Lower leg skin (tissue), 4 donors: ENCODE measurements at regions not wholly inside any gene's neighbourhood (a gene's known extent, or its start where the extent isn't known, plus 50 kb on each side); places are given as distances from the start of the nearest gene placed in this dataset.

Experiments
- DNase-seq, 2 donors: peaks; one replicate each; pipeline ENCODE4 v3.0.0-alpha.2; 2019; ENCODE audit warnings: low spot score in 2 of 2
- H3K4me3 ChIP-seq: fragments of 200-600 bp; sonication (generic); 2 replicates; pipeline ENCODE4 v1.5.1; 2017; ENCODE audit warnings: mild to moderate bottlenecking, low read depth; ENCODE audit not compliant: poor library complexity, severe bottlenecking
- POLR2A ChIP-seq, 2 donors: fragments of 450-650 bp; IDR thresholded peaks; one replicate each; pipeline ENCODE4 v1.6.1; 2016 to 2017; ENCODE audit warnings: antibody characterized with exemption in 2 of 2, mild to moderate bottlenecking in 1 of 2, moderate library complexity in 1 of 2
- WGBS, 2 donors: methylation state at CpG; one replicate each; pipeline ENCODE4 v1.1.5; 2018; 5-methylcytosine and 5-hydroxymethylcytosine counted together
- intact Hi-C: fragments of 100-400 bp; cut with DNase I; formaldehyde crosslinking; loops from one replicate; pipeline ENCODE4 v1.15.0; 2023; ENCODE audit warnings: low total_unique reads
- TF ChIP-seq, protein P1 (sequence below), 3 donors: fragments of 450-650 bp; IDR thresholded peaks; one replicate each; pipeline ENCODE4 v1.5.1; 2016; ENCODE audit warnings: antibody characterized with exemption in 3 of 3, mild to moderate bottlenecking in 3 of 3, moderate library complexity in 2 of 3

DNA sequence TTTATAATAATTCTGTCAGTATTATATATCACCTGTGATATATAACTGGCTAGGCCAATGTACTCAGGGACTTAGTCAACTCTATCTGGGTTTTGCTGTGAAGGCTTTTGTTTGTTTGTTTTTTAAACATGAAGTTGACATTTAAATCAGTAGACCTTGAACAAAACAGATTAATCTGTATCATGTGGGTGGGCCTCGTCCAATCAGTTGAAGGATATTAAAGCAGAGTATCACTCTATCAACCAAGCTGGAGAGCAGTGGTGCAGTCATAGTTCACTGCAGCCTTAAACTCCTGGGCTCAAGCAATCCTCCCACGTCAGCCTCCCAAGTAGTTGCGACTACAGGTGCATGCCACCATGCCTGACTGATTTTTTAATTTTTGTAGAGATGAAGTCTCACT is 870.2 kb downstream of the TYW1 start:
- DNase-seq = no peak
- WGBS, 2 donors = 89 to 94% methylated on average over 3 of the region's 3 CpGs
- no peak for TF ChIP-seq POLR2A (IDR thresholded peaks at IDR 0.05)
- TF ChIP-seq, protein P1, sequence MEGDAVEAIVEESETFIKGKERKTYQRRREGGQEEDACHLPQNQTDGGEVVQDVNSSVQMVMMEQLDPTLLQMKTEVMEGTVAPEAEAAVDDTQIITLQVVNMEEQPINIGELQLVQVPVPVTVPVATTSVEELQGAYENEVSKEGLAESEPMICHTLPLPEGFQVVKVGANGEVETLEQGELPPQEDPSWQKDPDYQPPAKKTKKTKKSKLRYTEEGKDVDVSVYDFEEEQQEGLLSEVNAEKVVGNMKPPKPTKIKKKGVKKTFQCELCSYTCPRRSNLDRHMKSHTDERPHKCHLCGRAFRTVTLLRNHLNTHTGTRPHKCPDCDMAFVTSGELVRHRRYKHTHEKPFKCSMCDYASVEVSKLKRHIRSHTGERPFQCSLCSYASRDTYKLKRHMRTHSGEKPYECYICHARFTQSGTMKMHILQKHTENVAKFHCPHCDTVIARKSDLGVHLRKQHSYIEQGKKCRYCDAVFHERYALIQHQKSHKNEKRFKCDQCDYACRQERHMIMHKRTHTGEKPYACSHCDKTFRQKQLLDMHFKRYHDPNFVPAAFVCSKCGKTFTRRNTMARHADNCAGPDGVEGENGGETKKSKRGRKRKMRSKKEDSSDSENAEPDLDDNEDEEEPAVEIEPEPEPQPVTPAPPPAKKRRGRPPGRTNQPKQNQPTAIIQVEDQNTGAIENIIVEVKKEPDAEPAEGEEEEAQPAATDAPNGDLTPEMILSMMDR (IDR thresholded peaks at IDR 0.05) = no peak
- no peak overlapping the region for H3K4me3 ChIP-seq
- intact Hi-C loops = no loop called here

DNA sequence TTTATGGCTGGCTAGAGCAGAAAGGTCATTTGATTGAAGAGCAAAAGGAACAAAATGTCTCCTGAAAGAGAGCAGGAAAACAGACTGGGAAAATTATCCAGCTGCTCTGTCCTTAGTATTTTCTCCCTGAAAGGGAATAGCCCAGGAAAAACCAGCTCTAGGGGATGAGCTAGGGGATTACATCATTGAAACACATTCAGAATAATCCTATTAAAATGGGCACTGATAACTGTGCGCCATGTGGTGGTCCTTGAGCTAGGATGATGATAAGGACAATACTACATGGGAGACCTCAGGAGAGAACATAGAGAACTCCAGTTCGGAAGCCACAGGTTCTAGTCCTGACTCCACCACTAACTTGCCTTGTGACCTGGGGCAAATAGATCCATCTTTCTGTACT is 873.8 kb downstream of the TYW1 start:
- no peak for DNase-seq
- WGBS, 2 donors = 87 to 96% methylated on average over 2 of the region's 2 CpGs
- TF ChIP-seq, protein P1 (IDR thresholded peaks at IDR 0.05) = no peak
- no peak for TF ChIP-seq POLR2A (IDR thresholded peaks at IDR 0.05)
- intact Hi-C loops = no loop called here
- no peak overlapping the region for H3K4me3 ChIP-seq

DNA sequence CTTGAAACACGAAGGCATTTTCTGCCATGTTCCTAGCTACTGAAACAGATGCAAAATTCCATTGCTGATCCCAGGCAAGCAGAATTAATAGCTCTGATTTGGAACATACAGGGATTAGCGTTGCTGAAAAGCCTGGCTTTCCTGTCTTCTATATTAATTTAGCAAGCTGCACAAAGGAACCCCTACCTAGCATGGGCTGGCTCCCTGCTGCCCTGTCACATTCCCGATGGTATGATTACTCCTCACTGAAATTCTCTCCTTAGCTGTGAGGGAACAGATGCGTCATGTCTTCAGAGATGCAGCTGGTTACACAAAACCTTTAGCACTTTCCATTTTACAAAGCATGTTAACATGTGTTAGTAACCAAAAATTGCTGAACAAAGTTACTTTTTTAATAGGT is 878.9 kb downstream of the TYW1 start:
- TF ChIP-seq, protein P1 (IDR thresholded peaks at IDR 0.05) = no peak
- TF ChIP-seq POLR2A (IDR thresholded peaks at IDR 0.05) = no peak
- 53 to 59% methylated on average over 4 of the region's 4 CpGs for WGBS, 2 donors

DNA sequence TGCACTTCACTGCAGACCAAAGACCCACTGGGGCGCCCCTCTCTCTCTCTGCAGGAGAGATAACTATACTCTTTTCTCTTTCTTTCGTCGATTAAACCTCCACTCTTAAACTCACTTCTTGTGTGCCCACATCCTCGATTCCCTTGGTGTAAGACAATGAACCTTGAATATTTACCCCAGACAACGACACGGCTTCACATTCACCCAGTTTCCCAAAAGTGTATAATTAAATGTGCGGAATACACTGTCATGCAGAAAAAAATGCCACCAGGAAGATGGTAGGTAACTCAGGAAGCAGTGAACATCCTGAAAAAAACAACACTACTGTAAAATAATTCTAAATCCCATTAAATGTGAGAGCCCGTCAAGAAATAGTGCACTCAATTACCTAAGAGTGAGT is 882.2 kb downstream of the TYW1 start:
- H3K4me3 ChIP-seq = no peak overlapping the region
- TF ChIP-seq POLR2A (IDR thresholded peaks at IDR 0.05) = no peak
- TF ChIP-seq, protein P1 (IDR thresholded peaks at IDR 0.05) = no peak
- no peak for DNase-seq
- 81 to 91% methylated on average over 8 of the region's 8 CpGs for WGBS, 2 donors
- intact Hi-C loops = no loop called here

More for the DNA sequence above, 878.9 kb downstream of the TYW1 start:
- H3K4me3 ChIP-seq = no peak overlapping the region
- DNase-seq = no peak
- intact Hi-C loops = no loop called here

DNA sequence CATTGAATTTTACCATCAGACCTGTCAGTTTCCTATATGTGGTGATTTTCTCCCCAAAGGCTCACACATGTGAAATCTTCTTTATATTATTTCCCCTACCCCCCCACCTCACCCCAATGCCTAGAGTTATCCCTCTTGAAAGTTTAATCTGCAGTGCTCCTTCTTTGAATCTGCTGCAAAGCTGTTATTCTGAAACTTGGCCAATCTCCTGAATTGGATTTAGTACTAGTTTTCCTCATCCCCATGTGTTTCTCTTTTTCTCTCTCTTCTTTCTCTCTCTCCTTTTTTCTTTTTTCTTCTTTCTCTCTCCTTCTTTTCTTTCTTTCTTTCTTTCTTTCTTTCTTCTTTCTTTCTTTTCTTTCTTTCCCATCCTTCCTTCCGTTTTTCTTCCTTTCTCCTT is 886.2 kb downstream of the TYW1 start:
- WGBS, 2 donors = 67 to 72% methylated on average over 1 of the region's 1 CpG
- TF ChIP-seq, protein P1 (IDR thresholded peaks at IDR 0.05) = no peak
- TF ChIP-seq POLR2A (IDR thresholded peaks at IDR 0.05) = no peak
- intact Hi-C loops = no loop called here
- H3K4me3 ChIP-seq = no peak overlapping the region
- no peak for DNase-seq

DNA sequence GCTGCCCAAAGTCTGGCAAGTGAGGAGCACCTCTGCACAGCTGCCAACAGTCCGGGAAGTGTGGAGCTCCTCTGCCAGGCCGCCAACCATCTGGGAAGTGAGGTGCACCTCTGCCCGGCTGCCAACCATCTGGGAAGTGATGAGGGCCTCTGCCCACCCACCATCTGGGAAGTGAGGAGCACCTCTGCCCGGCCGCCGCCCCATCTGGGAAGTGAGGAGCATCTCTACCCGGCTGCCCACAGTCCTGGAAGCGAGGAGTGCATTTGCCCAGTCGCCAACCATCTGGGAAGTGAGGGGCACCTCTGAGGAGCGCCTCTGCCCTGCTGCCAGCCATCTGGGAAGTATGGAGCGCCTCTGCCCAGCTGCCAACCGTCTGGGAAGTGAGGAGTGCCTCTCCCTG is 893.7 kb downstream of the TYW1 start:
- no peak for DNase-seq
- whole genome bisulfite sequencing, 2 donors = 85% methylated on average over 10 of the region's 12 CpGs; no CpG with 5 or more reads in 1 of the 2 donors
- no peak for TF ChIP-seq POLR2A (IDR thresholded peaks at IDR 0.05)
- TF ChIP-seq, protein P1 (IDR thresholded peaks at IDR 0.05) = no peak
- no peak overlapping the region for H3K4me3 ChIP-seq
- intact Hi-C loops = no loop called here
